HG03378 (cell line): ENCODE measurements at regions not wholly inside any gene's neighbourhood (a gene's known extent, or its start where the extent isn't known, plus 50 kb on each side); places are given as distances from the start of the nearest gene placed in this dataset.
"Not testable (repeated sequence)": the region's sequence is repeated elsewhere in the genome, so short reads cannot be mapped to it uniquely, and the experiment has no call there.

Experiments used
- ATAC-seq: cut with Tn5 transposase; IDR thresholded peaks from one replicate; pipeline ENCODE4 v1.9.1; 2021; ENCODE audit warnings: mild to moderate bottlenecking, moderate library complexity; ENCODE audit not compliant: unreplicated experiment

GRCh38 chr2:122523143-122523542 lies 767.7 kb downstream of the TSN start:
- no peak for ATAC-seq

- ATAC-seq: no peak
Observed at GRCh38 chr2:122523981-122524380, 768.5 kb downstream of the TSN start.

GRCh38 chr2:122525336-122525735 lies 769.9 kb downstream of the TSN start:
- ATAC-seq: no peak

GRCh38 chr2:122528061-122528460 lies 772.6 kb downstream of the TSN start:
- no peak for ATAC-seq

GRCh38 chr2:122528958-122529705 lies 773.7 kb downstream of the TSN start:
- ATAC-seq: no peak

GRCh38 chr2:122530814-122531213 lies 775.4 kb downstream of the TSN start:
- peak; percentile 89 for ATAC-seq

- ATAC-seq: no peak
Observed at GRCh38 chr2:122531290-122532071, 776.0 kb downstream of the TSN start.

- ATAC-seq: no peak
Observed at GRCh38 chr2:122532072-122532344, 776.6 kb downstream of the TSN start.

GRCh38 chr2:122532481-122532880 lies 777.0 kb downstream of the TSN start:
- ATAC-seq: no peak

- no peak for ATAC-seq
Observed at GRCh38 chr2:122535960-122536505, 780.6 kb downstream of the TSN start.

- no peak for ATAC-seq
Observed at GRCh38 chr2:122539311-122539710, 783.9 kb downstream of the TSN start.

- ATAC-seq: no peak
Observed at GRCh38 chr2:122539920-122540319, 784.5 kb downstream of the TSN start.

- ATAC-seq: no peak
Observed at GRCh38 chr2:122542236-122542635, 786.8 kb downstream of the TSN start.

GRCh38 chr2:122542646-122543045 lies 787.2 kb downstream of the TSN start:
- no peak for ATAC-seq

GRCh38 chr2:122543815-122544214 lies 788.4 kb downstream of the TSN start:
- ATAC-seq: no peak

- no peak for ATAC-seq
Observed at GRCh38 chr2:122545821-122546220, 790.4 kb downstream of the TSN start.

- ATAC-seq: no peak
Observed at GRCh38 chr2:122562775-122563174, 807.3 kb downstream of the TSN start.

- ATAC-seq: no peak
Observed at GRCh38 chr2:122563781-122564180, 808.3 kb downstream of the TSN start.

- no peak for ATAC-seq
Observed at GRCh38 chr2:122564843-122565242, 809.4 kb downstream of the TSN start.

GRCh38 chr2:122565364-122565763 lies 809.9 kb downstream of the TSN start:
- ATAC-seq: no peak

- ATAC-seq: no peak
Observed at GRCh38 chr2:122570641-122571040, 815.2 kb downstream of the TSN start.

- ATAC-seq: not testable (repeated sequence)
Observed at GRCh38 chr2:122571471-122571870, 816.0 kb downstream of the TSN start.
